SK-N-SH (cell line): ENCODE measurements at regions not wholly inside any gene's neighbourhood (a gene's known extent, or its start where the extent isn't known, plus 50 kb on each side); places are given as distances from the start of the nearest gene placed in this dataset.

ENCODE experiments used
- CTCF ChIA-PET: fragments of 300-600, 350-600 bp; formaldehyde crosslinking; extraction: SDS; loops from one replicate; lab custom pipeline; 2021; lab: Yijun Ruan, JAX
- POLR2A ChIA-PET: fragments of 350-600 bp; sonication (Branson Sonifier 250); formaldehyde crosslinking; extraction: SDS; loops from one replicate; lab custom pipeline; 2020; ENCODE audit warnings: antibody characterized with exemption, inconsistent platforms; lab: Yijun Ruan, JAX
- DNase-seq: peaks from one replicate; pipeline ENCODE4 v3.0.0; 2012
- H2AFZ ChIP-seq: fragments of 200-600 bp; sonication (generic); 2 replicates; pipeline ENCODE4 v1.8.1; 2016; ENCODE audit warnings: antibody characterized with exemption, mild to moderate bottlenecking, low read depth
- H3F3A ChIP-seq: fragments of 200-600 bp; sonication (generic); replicated peaks from 2 replicates; pipeline ENCODE3; 2016; ENCODE audit warnings: antibody characterized with exemption, mild to moderate bottlenecking; ENCODE audit not compliant: insufficient read depth
- H3K27ac ChIP-seq, 2 experiments: fragments of 200-500 bp in 1 of 2; fragments of 200-600 bp in 1 of 2; sonication (Bioruptor generic) in 1 of 2; sonication (generic), shearing (Covaris generic) in 1 of 2; 2 replicates each; pipeline versions ENCODE4 v1.5.1 to v1.6.1; 2014 to 2016; ENCODE audit warnings: low read depth in 2 of 2, inconsistent platforms in 1 of 2, low read length in 1 of 2, mild to moderate bottlenecking in 1 of 2, mixed read lengths in 1 of 2
- H3K27me3 ChIP-seq: fragments of 200-600 bp; sonication (generic), shearing (Covaris generic); 2 replicates; pipeline ENCODE4 v1.6.1; 2016; ENCODE audit warnings: mixed run types; ENCODE audit not compliant: insufficient read depth
- H3K36me3 ChIP-seq, 2 experiments: fragments of 200-500 bp in 1 of 2; fragments of 200-600 bp in 1 of 2; sonication (Bioruptor generic) in 1 of 2; sonication (generic) in 1 of 2; replicated peaks in 1 of 2; 2 replicates each; pipeline versions ENCODE3 to v1.5.1; 2014 to 2016; ENCODE audit warnings: low read length in 1 of 2, mild to moderate bottlenecking in 1 of 2; ENCODE audit not compliant: insufficient read depth in 2 of 2, control insufficient read depth in 1 of 2
- H3K4me1 ChIP-seq, 2 experiments: fragments of 200-500 bp in 1 of 2; fragments of 200-600 bp in 1 of 2; sonication (Bioruptor generic) in 1 of 2; sonication (generic), shearing (Covaris generic) in 1 of 2; 2 replicates each; pipeline versions ENCODE4 v1.5.1 to v1.6.1; 2014 to 2016; ENCODE audit warnings: low read depth in 1 of 2, low read length in 1 of 2, mixed run types in 1 of 2; ENCODE audit not compliant: insufficient read depth in 2 of 2, control insufficient read depth in 1 of 2
- H3K4me2 ChIP-seq: fragments of 200-600 bp; sonication (generic), shearing (Covaris generic); 2 replicates; pipeline ENCODE4 v1.6.1; 2017; ENCODE audit warnings: mixed run types
- H3K4me3 ChIP-seq, 2 experiments: fragments of 200-500 bp in 1 of 2; fragments of 200-600 bp in 1 of 2; sonication (Bioruptor generic) in 1 of 2; sonication (generic), shearing (Covaris generic) in 1 of 2; 2 replicates each; pipeline versions ENCODE4 v1.5.1 to v1.8.1; 2014 to 2016; ENCODE audit warnings: low read depth in 2 of 2, inconsistent platforms in 1 of 2, low read length in 1 of 2, mild to moderate bottlenecking in 1 of 2, mixed read lengths in 1 of 2, moderate library complexity in 1 of 2
- H3K79me2 ChIP-seq: fragments of 200-600 bp; sonication (generic); 2 replicates; pipeline ENCODE4 v1.8.1; 2017; ENCODE audit warnings: mild to moderate bottlenecking; ENCODE audit not compliant: insufficient read depth
- H3K9ac ChIP-seq: fragments of 200-600 bp; sonication (generic); 2 replicates; pipeline ENCODE4 v1.6.1; 2017; ENCODE audit warnings: mixed run types
- H3K9me2 ChIP-seq: fragments of 200-600 bp; sonication (generic); 2 replicates; pipeline ENCODE4 v1.6.1; 2017; ENCODE audit warnings: mixed run types
- H3K9me3 ChIP-seq: fragments of 200-600 bp; sonication (generic); 2 replicates; pipeline ENCODE4 v1.6.1; 2017; ENCODE audit warnings: mixed run types, mild to moderate bottlenecking, moderate library complexity
- H4K20me1 ChIP-seq: fragments of 200-600 bp; sonication (generic); 2 replicates; pipeline ENCODE4 v1.6.1; 2017; ENCODE audit warnings: mild to moderate bottlenecking, mixed run types; ENCODE audit not compliant: insufficient read depth
- CHD2 ChIP-seq: fragments of 150-350 bp; IDR thresholded peaks from 2 replicates; pipeline ENCODE4 v1.6.1; 2018; ENCODE audit warnings: low read length; ENCODE audit not compliant: partially characterized antibody
- ELF1 ChIP-seq: IDR thresholded peaks from 2 replicates; pipeline ENCODE4 v1.4.0; 2012
- EP300 ChIP-seq, 2 experiments: IDR thresholded peaks; 2 replicates each; pipeline versions ENCODE4 v1.4.0 to v1.6.1; 2012; ENCODE audit warnings: borderline replicate concordance in 1 of 2, low read depth in 1 of 2, low read length in 1 of 2
- GABPA ChIP-seq: IDR thresholded peaks from 2 replicates; pipeline ENCODE4 v1.4.0; 2012; ENCODE audit warnings: low read depth, mild to moderate bottlenecking
- GATA2 ChIP-seq: sonication (generic); formaldehyde crosslinking; IDR thresholded peaks from 2 replicates; pipeline ENCODE4 v1.5.0; 2020; ENCODE audit warnings: mild to moderate bottlenecking, missing genetic modification reagents
- MXI1 ChIP-seq: IDR thresholded peaks from 2 replicates; pipeline ENCODE4 v1.6.1; 2012; ENCODE audit warnings: mild to moderate bottlenecking, low read depth, low read length, improper control_type of control experiment
- POLR2AphosphoS5 ChIP-seq: IDR thresholded peaks from 2 replicates; pipeline ENCODE4 v1.6.1; 2012; ENCODE audit warnings: low read depth, low read length
- RAD21 ChIP-seq: IDR thresholded peaks from 2 replicates; pipeline ENCODE4 v1.6.1; 2012; ENCODE audit warnings: mild to moderate bottlenecking, low read length
- RCOR1 ChIP-seq: fragments of 150-350 bp; IDR thresholded peaks from 2 replicates; pipeline ENCODE4 v1.6.1; 2017; ENCODE audit warnings: antibody characterized with exemption, low read length
- RXRA ChIP-seq: IDR thresholded peaks from 2 replicates; pipeline ENCODE4 v1.4.0; 2012; ENCODE audit warnings: low read depth, mild to moderate bottlenecking, borderline replicate concordance
- SIN3A ChIP-seq: IDR thresholded peaks from 2 replicates; pipeline ENCODE4 v1.6.1; 2012; ENCODE audit warnings: low read depth, mild to moderate bottlenecking, low read length, moderate library complexity, borderline replicate concordance
- SMC3 ChIP-seq: IDR thresholded peaks from 2 replicates; pipeline ENCODE4 v1.6.1; 2012; ENCODE audit warnings: low read depth, low read length, improper control_type of control experiment
- TAF1 ChIP-seq: IDR thresholded peaks from 2 replicates; pipeline ENCODE4 v1.6.1; 2012; ENCODE audit warnings: low read depth, mild to moderate bottlenecking, low read length, moderate library complexity, borderline replicate concordance
- TEAD4 ChIP-seq: IDR thresholded peaks from 2 replicates; pipeline ENCODE4 v1.4.0; 2012; ENCODE audit warnings: mild to moderate bottlenecking, borderline replicate concordance; ENCODE audit not compliant: insufficient read depth
- YY1 ChIP-seq: IDR thresholded peaks from 2 replicates; pipeline ENCODE4 v1.4.0; 2012; ENCODE audit warnings: low read depth, mild to moderate bottlenecking
- WGBS: methylation state at CpG from one replicate; pipeline ENCODE4 v1.1.6; 2017; ENCODE audit warnings: low lambda C conversion rate; 5-methylcytosine and 5-hydroxymethylcytosine counted together
- TF ChIP-seq, protein P1 (sequence below): fragments of 150-350 bp; IDR thresholded peaks from 2 replicates; pipeline ENCODE4 v1.6.1; 2016; ENCODE audit warnings: mild to moderate bottlenecking, low read depth, low read length
- TF ChIP-seq, protein P2 (sequence below): IDR thresholded peaks from 2 replicates; pipeline ENCODE4 v1.6.1; 2012; ENCODE audit warnings: mild to moderate bottlenecking, low read depth, low read length, moderate library complexity
- TF ChIP-seq, protein P3 (sequence below): IDR thresholded peaks from 2 replicates; pipeline ENCODE4; 2012
- TF ChIP-seq, protein P4 (sequence below): fragments of 200-600 bp; sonication (generic); IDR thresholded peaks from 2 replicates; pipeline ENCODE4 v1.6.1; 2017; ENCODE audit warnings: antibody characterized with exemption, mild to moderate bottlenecking, moderate library complexity

DNA sequence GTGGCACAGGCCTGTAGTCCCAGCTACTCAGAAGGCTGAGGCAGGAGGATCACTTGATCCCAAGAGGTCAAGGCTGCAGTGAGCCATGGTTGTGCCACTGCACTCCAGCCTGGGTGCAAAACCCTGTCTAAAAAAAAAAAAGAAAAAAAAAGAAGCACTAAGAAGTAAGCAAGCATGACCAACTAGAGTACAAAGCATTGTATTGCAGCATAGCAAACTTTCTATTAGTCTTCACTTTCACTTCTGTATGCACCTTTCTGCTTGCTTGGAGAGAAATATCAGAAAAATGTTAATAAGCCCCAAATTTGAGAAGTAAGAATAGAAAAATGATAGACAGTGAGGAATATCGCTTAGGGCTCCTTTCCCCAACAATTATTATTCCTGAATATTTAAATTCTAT lies 497.7 kb upstream of the WWC1 start:
- Histone ChIP-seq H3K9me2 (no peaks in the 10 kb centered on the region), H3K4me2 (no peak overlapping the region), H3K9me3 (no peaks in the 10 kb centered on the region), H3K27me3 (no peaks in the 10 kb centered on the region), H2AFZ (no peak overlapping the region), H3K4me3 (no peak overlapping the region), H4K20me1 (no peaks in the 10 kb centered on the region), H3K36me3 (no peaks in the 10 kb centered on the region), H3F3A (no peaks in the 10 kb centered on the region)
- POLR2A ChIA-PET = no interaction called here
- DNase-seq = no peak
- CTCF ChIA-PET = interaction anchor here (1.0 to 1.2 kb wide), 2 partner anchors 12 to 254 kb away, joined by 3 read pairs; no protein-coding TSS in a partner anchor
- no peak for TF ChIP-seq EP300 (IDR thresholded peaks at IDR 0.05; ENCODE audit: borderline replicate concordance in 1 of 2, low read depth in 1 of 2, low read length in 1 of 2)
- TF ChIP-seq, protein P1, sequence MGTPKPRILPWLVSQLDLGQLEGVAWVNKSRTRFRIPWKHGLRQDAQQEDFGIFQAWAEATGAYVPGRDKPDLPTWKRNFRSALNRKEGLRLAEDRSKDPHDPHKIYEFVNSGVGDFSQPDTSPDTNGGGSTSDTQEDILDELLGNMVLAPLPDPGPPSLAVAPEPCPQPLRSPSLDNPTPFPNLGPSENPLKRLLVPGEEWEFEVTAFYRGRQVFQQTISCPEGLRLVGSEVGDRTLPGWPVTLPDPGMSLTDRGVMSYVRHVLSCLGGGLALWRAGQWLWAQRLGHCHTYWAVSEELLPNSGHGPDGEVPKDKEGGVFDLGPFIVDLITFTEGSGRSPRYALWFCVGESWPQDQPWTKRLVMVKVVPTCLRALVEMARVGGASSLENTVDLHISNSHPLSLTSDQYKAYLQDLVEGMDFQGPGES = no peak
- TF ChIP-seq GABPA = no peak
- no peak for TF ChIP-seq TEAD4
- no peak for TF ChIP-seq TAF1
- TF ChIP-seq, protein P2, sequence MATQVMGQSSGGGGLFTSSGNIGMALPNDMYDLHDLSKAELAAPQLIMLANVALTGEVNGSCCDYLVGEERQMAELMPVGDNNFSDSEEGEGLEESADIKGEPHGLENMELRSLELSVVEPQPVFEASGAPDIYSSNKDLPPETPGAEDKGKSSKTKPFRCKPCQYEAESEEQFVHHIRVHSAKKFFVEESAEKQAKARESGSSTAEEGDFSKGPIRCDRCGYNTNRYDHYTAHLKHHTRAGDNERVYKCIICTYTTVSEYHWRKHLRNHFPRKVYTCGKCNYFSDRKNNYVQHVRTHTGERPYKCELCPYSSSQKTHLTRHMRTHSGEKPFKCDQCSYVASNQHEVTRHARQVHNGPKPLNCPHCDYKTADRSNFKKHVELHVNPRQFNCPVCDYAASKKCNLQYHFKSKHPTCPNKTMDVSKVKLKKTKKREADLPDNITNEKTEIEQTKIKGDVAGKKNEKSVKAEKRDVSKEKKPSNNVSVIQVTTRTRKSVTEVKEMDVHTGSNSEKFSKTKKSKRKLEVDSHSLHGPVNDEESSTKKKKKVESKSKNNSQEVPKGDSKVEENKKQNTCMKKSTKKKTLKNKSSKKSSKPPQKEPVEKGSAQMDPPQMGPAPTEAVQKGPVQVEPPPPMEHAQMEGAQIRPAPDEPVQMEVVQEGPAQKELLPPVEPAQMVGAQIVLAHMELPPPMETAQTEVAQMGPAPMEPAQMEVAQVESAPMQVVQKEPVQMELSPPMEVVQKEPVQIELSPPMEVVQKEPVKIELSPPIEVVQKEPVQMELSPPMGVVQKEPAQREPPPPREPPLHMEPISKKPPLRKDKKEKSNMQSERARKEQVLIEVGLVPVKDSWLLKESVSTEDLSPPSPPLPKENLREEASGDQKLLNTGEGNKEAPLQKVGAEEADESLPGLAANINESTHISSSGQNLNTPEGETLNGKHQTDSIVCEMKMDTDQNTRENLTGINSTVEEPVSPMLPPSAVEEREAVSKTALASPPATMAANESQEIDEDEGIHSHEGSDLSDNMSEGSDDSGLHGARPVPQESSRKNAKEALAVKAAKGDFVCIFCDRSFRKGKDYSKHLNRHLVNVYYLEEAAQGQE = no peak
- no peak for TF ChIP-seq RCOR1
- no peak for TF ChIP-seq RXRA
- TF ChIP-seq, protein P3, sequence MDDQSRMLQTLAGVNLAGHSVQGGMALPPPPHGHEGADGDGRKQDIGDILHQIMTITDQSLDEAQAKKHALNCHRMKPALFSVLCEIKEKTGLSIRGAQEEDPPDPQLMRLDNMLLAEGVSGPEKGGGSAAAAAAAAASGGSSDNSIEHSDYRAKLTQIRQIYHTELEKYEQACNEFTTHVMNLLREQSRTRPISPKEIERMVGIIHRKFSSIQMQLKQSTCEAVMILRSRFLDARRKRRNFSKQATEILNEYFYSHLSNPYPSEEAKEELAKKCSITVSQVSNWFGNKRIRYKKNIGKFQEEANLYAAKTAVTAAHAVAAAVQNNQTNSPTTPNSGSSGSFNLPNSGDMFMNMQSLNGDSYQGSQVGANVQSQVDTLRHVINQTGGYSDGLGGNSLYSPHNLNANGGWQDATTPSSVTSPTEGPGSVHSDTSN = no peak
- no peak for TF ChIP-seq YY1
- TF ChIP-seq POLR2AphosphoS5 = no peak
- TF ChIP-seq SMC3 = no peak
- TF ChIP-seq GATA2 (CRISPR knock-in tag) = no peak
- TF ChIP-seq, protein P4, sequence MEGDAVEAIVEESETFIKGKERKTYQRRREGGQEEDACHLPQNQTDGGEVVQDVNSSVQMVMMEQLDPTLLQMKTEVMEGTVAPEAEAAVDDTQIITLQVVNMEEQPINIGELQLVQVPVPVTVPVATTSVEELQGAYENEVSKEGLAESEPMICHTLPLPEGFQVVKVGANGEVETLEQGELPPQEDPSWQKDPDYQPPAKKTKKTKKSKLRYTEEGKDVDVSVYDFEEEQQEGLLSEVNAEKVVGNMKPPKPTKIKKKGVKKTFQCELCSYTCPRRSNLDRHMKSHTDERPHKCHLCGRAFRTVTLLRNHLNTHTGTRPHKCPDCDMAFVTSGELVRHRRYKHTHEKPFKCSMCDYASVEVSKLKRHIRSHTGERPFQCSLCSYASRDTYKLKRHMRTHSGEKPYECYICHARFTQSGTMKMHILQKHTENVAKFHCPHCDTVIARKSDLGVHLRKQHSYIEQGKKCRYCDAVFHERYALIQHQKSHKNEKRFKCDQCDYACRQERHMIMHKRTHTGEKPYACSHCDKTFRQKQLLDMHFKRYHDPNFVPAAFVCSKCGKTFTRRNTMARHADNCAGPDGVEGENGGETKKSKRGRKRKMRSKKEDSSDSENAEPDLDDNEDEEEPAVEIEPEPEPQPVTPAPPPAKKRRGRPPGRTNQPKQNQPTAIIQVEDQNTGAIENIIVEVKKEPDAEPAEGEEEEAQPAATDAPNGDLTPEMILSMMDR = no peak
- no peak for TF ChIP-seq RAD21
- TF ChIP-seq MXI1 = no peak
- TF ChIP-seq SIN3A = no peak
- no peak for TF ChIP-seq ELF1
- TF ChIP-seq CHD2 = no peak
- TF ChIP-seq, all 33 proteins: peak for 0
- Histone ChIP-seq H3K27ac (no peak overlapping the region), H3K4me1 (no peaks in the 10 kb centered on the region), H3K9ac (no peak overlapping the region), H3K79me2 (no peaks in the 10 kb centered on the region)
- WGBS = 36% methylated on average over 1 of the region's 1 CpG
